OCI-LY3 (cell line): ENCODE measurements at regions not wholly inside any gene's neighbourhood (a gene's known extent, or its start where the extent isn't known, plus 50 kb on each side); places are given as distances from the start of the nearest gene placed in this dataset.

Experiments
- H2AFZ ChIP-seq: fragments of 200-600, 300-600 bp; shearing (Covaris generic); 2 replicates; pipeline ENCODE4 v1.6.0; 2014; ENCODE audit warnings: antibody characterized with exemption, low read depth, low read length
- H3K27ac ChIP-seq: fragments of 200-600, 300-600 bp; sonication (generic); 2 replicates; pipeline ENCODE4 v1.5.1; 2014; ENCODE audit warnings: mild to moderate bottlenecking, low read length, moderate library complexity, mixed read lengths
- H3K27me3 ChIP-seq: fragments of 200-600, 300-600 bp; sonication (generic); 2 replicates; pipeline ENCODE4 v1.6.1; 2014; ENCODE audit warnings: low read depth, low read length, mixed read lengths
- H3K36me3 ChIP-seq: fragments of 200-600, 300-600 bp; sonication (generic); replicated peaks from 2 replicates; pipeline ENCODE3; 2014; ENCODE audit warnings: low read depth, low read length, mixed read lengths
- H3K4me1 ChIP-seq: fragments of 300-600, 200-600 bp; sonication (generic); 2 replicates; pipeline ENCODE4 v1.6.1; 2014; ENCODE audit warnings: low read length, mixed read lengths
- H3K4me2 ChIP-seq: fragments of 200-600, 300-600 bp; sonication (generic); 2 replicates; pipeline ENCODE4 v1.6.1; 2014; ENCODE audit warnings: low read length, mixed read lengths
- H3K4me3 ChIP-seq: fragments of 300-600, 200-600 bp; sonication (generic); 2 replicates; pipeline ENCODE4 v1.5.1; 2014; ENCODE audit warnings: antibody characterized with exemption, mild to moderate bottlenecking, low read length, moderate library complexity
- H3K79me2 ChIP-seq: fragments of 300-600, 200-600 bp; shearing (Covaris generic); 2 replicates; pipeline ENCODE4 v1.6.1; 2014; ENCODE audit warnings: mild to moderate bottlenecking, low read length, mixed read lengths
- H3K9ac ChIP-seq: fragments of 300-600, 200-600 bp; shearing (Covaris generic); 2 replicates; pipeline ENCODE4 v1.6.0; 2014; ENCODE audit warnings: mild to moderate bottlenecking, low read length, moderate library complexity
- H3K9me3 ChIP-seq: fragments of 200-600, 300-600 bp; shearing (Covaris generic); 2 replicates; pipeline ENCODE4 v1.6.1; 2014; ENCODE audit warnings: low read length, mixed read lengths; ENCODE audit not compliant: insufficient read depth
- H4K20me1 ChIP-seq: fragments of 200-600, 300-600 bp; sonication (generic); 2 replicates; pipeline ENCODE4 v1.6.1; 2016; ENCODE audit warnings: low read length, mixed read lengths; ENCODE audit not compliant: insufficient read depth
- CTCF ChIP-seq: fragments of 200-600, 300-600 bp; sonication (generic); IDR thresholded peaks from 2 replicates; pipeline ENCODE4 v1.5.1; 2014; ENCODE audit warnings: antibody characterized with exemption, low read length, low read depth
- EZH2phosphoT487 ChIP-seq: fragments of 200-600 bp; shearing (Covaris generic); IDR thresholded peaks from 2 replicates; pipeline ENCODE4 v1.6.1; 2018; ENCODE audit warnings: antibody characterized with exemption, mixed run types, low read depth

- no peak overlapping the region; the same call in 1 of the 2 replicates for H3K27ac ChIP-seq
- no peak overlapping the region for H3K4me2 ChIP-seq
- H3K4me3 ChIP-seq: no peak overlapping the region
- H3K4me1 ChIP-seq: peaks cover 7% of the 10 kb centered on the region; the same call in 1 of the 2 replicates
- H3K9ac ChIP-seq: no peak overlapping the region
- H3K36me3 ChIP-seq: peaks cover 3% of the 10 kb centered on the region
- H3K9me3 ChIP-seq: 0 out of 2 replicates have a peak, but pooled peaks cover 4% of the 10 kb centered on the region
- no peaks in the 10 kb centered on the region for H4K20me1 ChIP-seq
- H3K27me3 ChIP-seq: no peaks in the 10 kb centered on the region
- H2AFZ ChIP-seq: no peak overlapping the region
- no peaks in the 10 kb centered on the region for H3K79me2 ChIP-seq
- TF ChIP-seq CTCF (no peak), EZH2phosphoT487 (no peak)
These were observed 969.5 kb upstream of the NDST4 start for GRCh38 chr4:116082808-116083366.

- no peaks in the 10 kb centered on the region for H3K27me3 ChIP-seq
- no peaks in the 10 kb centered on the region for H3K36me3 ChIP-seq
- no peaks in the 10 kb centered on the region for H4K20me1 ChIP-seq
- H3K4me2 ChIP-seq: no peak overlapping the region
- no peaks in the 10 kb centered on the region for H3K9me3 ChIP-seq
- no peak overlapping the region for H3K27ac ChIP-seq
- TF ChIP-seq EZH2phosphoT487 (no peak), CTCF (no peak)
- no peak overlapping the region for H2AFZ ChIP-seq
- H3K9ac ChIP-seq: no peak overlapping the region
- no peaks in the 10 kb centered on the region for H3K4me1 ChIP-seq
- H3K79me2 ChIP-seq: no peaks in the 10 kb centered on the region
- no peak overlapping the region for H3K4me3 ChIP-seq
These were observed 959.6 kb upstream of the NDST4 start for GRCh38 chr4:116073051-116073450.

DNA sequence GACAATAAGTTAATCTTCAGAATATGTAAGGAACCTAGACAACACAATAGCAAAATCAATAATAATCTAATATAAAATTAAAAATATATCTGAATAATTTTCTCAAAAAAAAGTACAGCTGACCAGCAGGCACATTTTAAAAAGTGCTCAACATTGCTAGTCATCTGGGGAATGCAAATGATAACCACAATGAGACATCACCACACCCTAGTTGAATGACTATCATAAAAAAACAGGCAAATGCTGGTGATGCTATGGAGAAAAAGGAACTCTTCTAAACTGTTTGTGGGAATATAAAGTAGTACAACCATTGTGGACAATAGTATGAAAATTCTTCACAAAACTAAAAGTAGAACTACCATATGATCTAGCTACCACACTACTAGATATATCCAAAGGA lies 956.9 kb upstream of the NDST4 start:
- Histone ChIP-seq H3K79me2 (no peaks in the 10 kb centered on the region), H3K9ac (no peak overlapping the region), H3K36me3 (no peaks in the 10 kb centered on the region), H3K4me1 (no peaks in the 10 kb centered on the region), H3K27me3 (no peaks in the 10 kb centered on the region), H3K9me3 (no peaks in the 10 kb centered on the region), H3K4me3 (no peak overlapping the region), H4K20me1 (no peaks in the 10 kb centered on the region), H2AFZ (no peak overlapping the region), H3K4me2 (no peak overlapping the region), H3K27ac (no peak overlapping the region)
- no peak for TF ChIP-seq CTCF

GRCh38 chr4:116066711-116067245 lies 953.4 kb upstream of the NDST4 start:
- H3K36me3 ChIP-seq: no peaks in the 10 kb centered on the region
- H2AFZ ChIP-seq: no peak overlapping the region
- TF ChIP-seq EZH2phosphoT487 (no peak), CTCF (no peak)
- H3K27ac ChIP-seq: no peak overlapping the region
- H3K4me2 ChIP-seq: no peak overlapping the region
- H3K9me3 ChIP-seq: no peaks in the 10 kb centered on the region
- no peak overlapping the region for H3K9ac ChIP-seq
- H3K4me1 ChIP-seq: no peaks in the 10 kb centered on the region
- no peak overlapping the region for H3K4me3 ChIP-seq
- H3K79me2 ChIP-seq: no peaks in the 10 kb centered on the region
- no peaks in the 10 kb centered on the region for H4K20me1 ChIP-seq
- no peaks in the 10 kb centered on the region for H3K27me3 ChIP-seq
